Fibroblast of lung (primary cell): ENCODE measurements at regions not wholly inside any gene's neighbourhood (a gene's known extent, or its start where the extent isn't known, plus 50 kb on each side); places are given as distances from the start of the nearest gene placed in this dataset.

Source experiments
- EZH2 ChIP-seq: IDR thresholded peaks from 2 replicates; pipeline ENCODE4 v1.5.1; 2012; ENCODE audit warnings: low read length, control low read depth, mild to moderate bottlenecking; ENCODE audit errors: missing control alignments
- TF ChIP-seq, protein P1 (sequence below), 2 donors: IDR thresholded peaks in 1 of 2; conservative IDR thresholded peaks in 1 of 2; 1 replicate in 1 of 2; 2 replicates in 1 of 2; pipeline ENCODE4 v1.5.1; 2011 to 2012; ENCODE audit warnings: low read length in 2 of 2, control low read depth in 1 of 2, inconsistent platforms in 1 of 2, low read depth in 1 of 2, mild to moderate bottlenecking in 1 of 2

DNA sequence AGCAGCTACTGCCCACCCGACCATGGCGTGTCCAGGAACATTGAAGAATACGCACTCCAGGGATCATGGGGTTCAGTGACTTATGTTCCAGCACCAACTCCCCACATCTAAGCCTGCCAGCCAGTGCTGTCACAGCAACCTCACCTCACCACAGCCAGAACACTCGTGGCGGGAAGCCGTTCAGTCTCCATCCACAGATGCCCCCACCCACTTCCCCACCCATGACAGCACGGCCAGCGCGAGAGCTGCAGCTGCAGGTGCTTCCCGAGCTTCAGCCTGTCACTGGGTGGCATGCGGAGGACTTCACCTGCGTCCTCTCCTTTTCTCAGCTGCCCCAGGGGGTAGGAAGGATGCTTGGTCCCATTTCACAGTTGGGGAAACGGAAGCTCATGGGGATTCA, 50.3 kb downstream of the RBFOX3 start:
- TF ChIP-seq, protein P1, sequence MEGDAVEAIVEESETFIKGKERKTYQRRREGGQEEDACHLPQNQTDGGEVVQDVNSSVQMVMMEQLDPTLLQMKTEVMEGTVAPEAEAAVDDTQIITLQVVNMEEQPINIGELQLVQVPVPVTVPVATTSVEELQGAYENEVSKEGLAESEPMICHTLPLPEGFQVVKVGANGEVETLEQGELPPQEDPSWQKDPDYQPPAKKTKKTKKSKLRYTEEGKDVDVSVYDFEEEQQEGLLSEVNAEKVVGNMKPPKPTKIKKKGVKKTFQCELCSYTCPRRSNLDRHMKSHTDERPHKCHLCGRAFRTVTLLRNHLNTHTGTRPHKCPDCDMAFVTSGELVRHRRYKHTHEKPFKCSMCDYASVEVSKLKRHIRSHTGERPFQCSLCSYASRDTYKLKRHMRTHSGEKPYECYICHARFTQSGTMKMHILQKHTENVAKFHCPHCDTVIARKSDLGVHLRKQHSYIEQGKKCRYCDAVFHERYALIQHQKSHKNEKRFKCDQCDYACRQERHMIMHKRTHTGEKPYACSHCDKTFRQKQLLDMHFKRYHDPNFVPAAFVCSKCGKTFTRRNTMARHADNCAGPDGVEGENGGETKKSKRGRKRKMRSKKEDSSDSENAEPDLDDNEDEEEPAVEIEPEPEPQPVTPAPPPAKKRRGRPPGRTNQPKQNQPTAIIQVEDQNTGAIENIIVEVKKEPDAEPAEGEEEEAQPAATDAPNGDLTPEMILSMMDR (conservative IDR thresholded peaks at IDR 0.05 in 1 of 2, IDR thresholded peaks at IDR 0.05 in 1 of 2; ENCODE audit: low read depth in 1 of 2, low read length in 2 of 2): no peak
- no peak for TF ChIP-seq EZH2
